ENCODE measurements at regions not wholly inside any gene's neighbourhood (a gene's known extent, or its start where the extent isn't known, plus 50 kb on each side); places are given as distances from the start of the nearest gene placed in this dataset.

- Mint-ChIP-seq H3K36me3 (ENCODE audit: low read depth) (no peaks in the 10 kb centered on the region), H3K27me3 (ENCODE audit: insufficient read depth) (peaks cover 1% of the 10 kb centered on the region; the same call in 1 of the 2 replicates), H3K27ac (no peak overlapping the region), H3K4me1 (ENCODE audit: low read depth) (no peaks in the 10 kb centered on the region), H3K9me3 (peaks cover 30% of the 10 kb centered on the region), H3K4me3 (no peak overlapping the region)
- DNase-seq, result no peak
- no peak for TF ChIP-seq CTCF (IDR thresholded peaks at IDR 0.05)
Measured at GRCh38 chr15:53246404-53246803, 456.3 kb upstream of the ONECUT1 start.

GRCh38 chr15:53233801-53234200 is 443.7 kb upstream of the ONECUT1 start:
- Mint-ChIP-seq H3K27ac (no peak overlapping the region), H3K4me1 (ENCODE audit: low read depth) (no peaks in the 10 kb centered on the region), H3K36me3 (ENCODE audit: low read depth) (no peaks in the 10 kb centered on the region), H3K9me3 (peaks cover 42% of the 10 kb centered on the region), H3K4me3 (no peak overlapping the region), H3K27me3 (ENCODE audit: insufficient read depth) (no peaks in the 10 kb centered on the region; the same call in 1 of the 2 replicates)
- TF ChIP-seq CTCF (IDR thresholded peaks at IDR 0.05), result no peak
- no peak for DNase-seq

- Mint-ChIP-seq H3K4me3 (no peak overlapping the region), H3K4me1 (ENCODE audit: low read depth) (no peaks in the 10 kb centered on the region), H3K27ac (no peak overlapping the region), H3K9me3 (peaks cover 42% of the 10 kb centered on the region), H3K36me3 (ENCODE audit: low read depth) (no peaks in the 10 kb centered on the region), H3K27me3 (ENCODE audit: insufficient read depth) (no peaks in the 10 kb centered on the region; the same call in 1 of the 2 replicates)
- no peak for DNase-seq
- TF ChIP-seq CTCF (IDR thresholded peaks at IDR 0.05), result no peak
Measured at GRCh38 chr15:53230473-53230872, 440.3 kb upstream of the ONECUT1 start.

GRCh38 chr15:53226559-53226958 is 436.4 kb upstream of the ONECUT1 start:
- H3K9me3 Mint-ChIP-seq, result peaks cover 54% of the 10 kb centered on the region
- no peaks in the 10 kb centered on the region for H3K4me1 Mint-ChIP-seq (ENCODE audit: low read depth)
- no peak for DNase-seq
- H3K36me3 Mint-ChIP-seq (ENCODE audit: low read depth), result 0 out of 2 replicates have a peak, but pooled peaks cover 4% of the 10 kb centered on the region
- no peak overlapping the region for H3K27ac Mint-ChIP-seq
- no peaks in the 10 kb centered on the region for H3K27me3 Mint-ChIP-seq (ENCODE audit: insufficient read depth)
- no peak overlapping the region for H3K4me3 Mint-ChIP-seq
- TF ChIP-seq CTCF (IDR thresholded peaks at IDR 0.05), result no peak

- no peak overlapping the region for H3K4me3 Mint-ChIP-seq
- no peaks in the 10 kb centered on the region for H3K4me1 Mint-ChIP-seq (ENCODE audit: low read depth)
- 0 out of 2 replicates have a peak, but pooled peaks cover 4% of the 10 kb centered on the region for H3K36me3 Mint-ChIP-seq (ENCODE audit: low read depth)
Measured at GRCh38 chr15:53225781-53226180, 435.6 kb upstream of the ONECUT1 start.

More at GRCh38 chr15:53225781-53226180, 435.6 kb upstream of the ONECUT1 start:
- Mint-ChIP-seq H3K27ac (no peak overlapping the region), H3K9me3 (peaks cover 50% of the 10 kb centered on the region), H3K27me3 (ENCODE audit: insufficient read depth) (no peaks in the 10 kb centered on the region)
- no peak for TF ChIP-seq CTCF (IDR thresholded peaks at IDR 0.05)
- DNase-seq, result no peak
